ENCODE measurements at regions not wholly inside any gene's neighbourhood (a gene's known extent, or its start where the extent isn't known, plus 50 kb on each side); places are given as distances from the start of the nearest gene placed in this dataset.

GRCh38 chr13:40026174-40026585 lies 370.7 kb downstream of the COG6 start:
- DNase-seq (ENCODE audit: low read depth) (no peak), FAIRE-seq (no peak)
- Histone ChIP-seq H3K27me3 (ENCODE audit: control insufficient read depth, insufficient read depth, low read length) (no peaks in the 10 kb centered on the region), H3K36me3 (ENCODE audit: control insufficient read depth, insufficient read depth, low read length) (no peaks in the 10 kb centered on the region), H3K4me3 (ENCODE audit: low read depth, low read length) (no peak overlapping the region)
- TF ChIP-seq CTCF (IDR thresholded peaks at IDR 0.05; ENCODE audit: insufficient read depth, low read length, severe bottlenecking): no peak

GRCh38 chr13:40026741-40027140 lies 371.3 kb downstream of the COG6 start:
- TF ChIP-seq CTCF (IDR thresholded peaks at IDR 0.05; ENCODE audit: insufficient read depth, low read length, severe bottlenecking): no peak
- FAIRE-seq (no peak), DNase-seq (ENCODE audit: low read depth) (no peak)
- Histone ChIP-seq H3K36me3 (ENCODE audit: control insufficient read depth, insufficient read depth, low read length) (no peaks in the 10 kb centered on the region), H3K4me3 (ENCODE audit: low read depth, low read length) (no peak overlapping the region), H3K27me3 (ENCODE audit: control insufficient read depth, insufficient read depth, low read length) (no peaks in the 10 kb centered on the region)

GRCh38 chr13:40028446-40028845 lies 373.0 kb downstream of the COG6 start:
- DNase-seq (ENCODE audit: low read depth) (no peak), FAIRE-seq (no peak)
- H3K4me3 ChIP-seq (ENCODE audit: low read depth, low read length): no peak overlapping the region
- no peaks in the 10 kb centered on the region for H3K36me3 ChIP-seq (ENCODE audit: control insufficient read depth, insufficient read depth, low read length)
- no peaks in the 10 kb centered on the region for H3K27me3 ChIP-seq (ENCODE audit: control insufficient read depth, insufficient read depth, low read length)
- TF ChIP-seq CTCF (IDR thresholded peaks at IDR 0.05; ENCODE audit: insufficient read depth, low read length, severe bottlenecking): no peak

GRCh38 chr13:40031031-40031430 lies 375.6 kb downstream of the COG6 start:
- Histone ChIP-seq H3K27me3 (ENCODE audit: control insufficient read depth, insufficient read depth, low read length) (no peaks in the 10 kb centered on the region), H3K36me3 (ENCODE audit: control insufficient read depth, insufficient read depth, low read length) (no peaks in the 10 kb centered on the region), H3K4me3 (ENCODE audit: low read depth, low read length) (no peak overlapping the region)
- TF ChIP-seq CTCF (IDR thresholded peaks at IDR 0.05; ENCODE audit: insufficient read depth, low read length, severe bottlenecking): no peak
- FAIRE-seq (no peak), DNase-seq (ENCODE audit: low read depth) (peak; percentile 38)

GRCh38 chr13:40039061-40039460 lies 383.6 kb downstream of the COG6 start:
- FAIRE-seq (no peak), DNase-seq (ENCODE audit: low read depth) (no peak)
- no peak for TF ChIP-seq CTCF (IDR thresholded peaks at IDR 0.05; ENCODE audit: insufficient read depth, low read length, severe bottlenecking)
- no peak overlapping the region for H3K4me3 ChIP-seq (ENCODE audit: low read depth, low read length)
- H3K36me3 ChIP-seq (ENCODE audit: control insufficient read depth, insufficient read depth, low read length): no peaks in the 10 kb centered on the region
- no peaks in the 10 kb centered on the region for H3K27me3 ChIP-seq (ENCODE audit: control insufficient read depth, insufficient read depth, low read length)

- no peak for TF ChIP-seq CTCF (IDR thresholded peaks at IDR 0.05; ENCODE audit: insufficient read depth, low read length, severe bottlenecking)
- H3K36me3 ChIP-seq (ENCODE audit: control insufficient read depth, insufficient read depth, low read length): no peaks in the 10 kb centered on the region
- no peak overlapping the region for H3K4me3 ChIP-seq (ENCODE audit: low read depth, low read length)
- no peak for DNase-seq (ENCODE audit: low read depth)
- peaks cover 2% of the 10 kb centered on the region for H3K27me3 ChIP-seq (ENCODE audit: control insufficient read depth, insufficient read depth, low read length)
- FAIRE-seq: no peak
Observed at GRCh38 chr13:40042991-40043390, 387.5 kb downstream of the COG6 start.

All from bronchial epithelial cell (primary cell).